AG09309 (cell line): ENCODE measurements at regions not wholly inside any gene's neighbourhood (a gene's known extent, or its start where the extent isn't known, plus 50 kb on each side); places are given as distances from the start of the nearest gene placed in this dataset.
"Not testable (repeated sequence)": the region's sequence is repeated elsewhere in the genome, so short reads cannot be mapped to it uniquely, and the experiment has no call there.

Experiments
- DNase-seq: peaks from one replicate; pipeline ENCODE4 v3.0.0-alpha.2; 2010; ENCODE audit warnings: low read depth
- H3K4me3 ChIP-seq: 2 replicates; pipeline ENCODE4 v1.5.1; 2011; ENCODE audit warnings: mild to moderate bottlenecking, low read depth, low read length, moderate library complexity; ENCODE audit not compliant: control insufficient read depth
- TF ChIP-seq, protein P1 (sequence below): IDR thresholded peaks from 2 replicates; pipeline ENCODE4 v1.5.1; 2011; ENCODE audit warnings: mild to moderate bottlenecking, low read depth, low read length, inconsistent platforms; ENCODE audit not compliant: insufficient read depth, control insufficient read depth; ENCODE audit errors: missing control alignments

DNA sequence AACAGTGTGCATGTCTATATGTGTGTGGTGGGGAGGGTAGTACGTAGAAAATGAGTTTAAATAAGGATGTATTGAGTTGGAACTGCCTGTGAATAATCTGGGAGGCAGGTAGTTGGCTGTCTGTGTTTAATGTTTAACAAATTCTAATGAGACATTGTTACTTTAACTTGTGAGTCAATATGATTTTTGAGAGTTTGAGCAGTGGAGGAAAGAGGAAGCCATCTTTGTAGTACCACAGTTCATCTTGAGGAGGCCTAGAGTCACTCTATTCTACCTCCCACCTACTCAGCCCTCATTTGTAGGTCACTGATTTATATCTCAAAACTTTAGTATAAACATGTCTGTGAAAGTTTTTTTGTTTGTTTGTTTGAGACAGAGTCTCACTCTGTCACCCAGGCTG, 129.9 kb upstream of the ITGB1 start:
- no peak overlapping the region for H3K4me3 ChIP-seq
- DNase-seq, result no peak
- TF ChIP-seq, protein P1, sequence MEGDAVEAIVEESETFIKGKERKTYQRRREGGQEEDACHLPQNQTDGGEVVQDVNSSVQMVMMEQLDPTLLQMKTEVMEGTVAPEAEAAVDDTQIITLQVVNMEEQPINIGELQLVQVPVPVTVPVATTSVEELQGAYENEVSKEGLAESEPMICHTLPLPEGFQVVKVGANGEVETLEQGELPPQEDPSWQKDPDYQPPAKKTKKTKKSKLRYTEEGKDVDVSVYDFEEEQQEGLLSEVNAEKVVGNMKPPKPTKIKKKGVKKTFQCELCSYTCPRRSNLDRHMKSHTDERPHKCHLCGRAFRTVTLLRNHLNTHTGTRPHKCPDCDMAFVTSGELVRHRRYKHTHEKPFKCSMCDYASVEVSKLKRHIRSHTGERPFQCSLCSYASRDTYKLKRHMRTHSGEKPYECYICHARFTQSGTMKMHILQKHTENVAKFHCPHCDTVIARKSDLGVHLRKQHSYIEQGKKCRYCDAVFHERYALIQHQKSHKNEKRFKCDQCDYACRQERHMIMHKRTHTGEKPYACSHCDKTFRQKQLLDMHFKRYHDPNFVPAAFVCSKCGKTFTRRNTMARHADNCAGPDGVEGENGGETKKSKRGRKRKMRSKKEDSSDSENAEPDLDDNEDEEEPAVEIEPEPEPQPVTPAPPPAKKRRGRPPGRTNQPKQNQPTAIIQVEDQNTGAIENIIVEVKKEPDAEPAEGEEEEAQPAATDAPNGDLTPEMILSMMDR, result no peak

DNA sequence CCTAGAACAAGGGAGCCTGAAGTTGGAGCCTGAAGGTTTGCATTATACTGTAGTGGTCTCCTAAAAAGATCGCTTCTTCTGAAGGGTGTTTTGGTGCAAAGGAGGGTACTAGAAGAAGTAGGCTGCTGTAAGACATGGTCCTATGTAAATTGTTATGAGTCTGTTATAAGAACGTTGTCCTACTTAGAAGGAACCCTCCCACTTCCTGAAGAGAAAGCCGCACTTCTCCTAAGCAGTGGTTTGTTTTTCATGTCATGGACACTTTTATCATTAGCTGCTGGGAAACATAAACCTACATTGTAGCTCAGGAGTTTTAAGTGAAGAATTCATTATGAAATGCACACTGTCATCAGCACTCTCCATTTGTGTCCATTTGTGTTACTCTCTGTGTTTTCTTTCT, 129.1 kb upstream of the ITGB1 start:
- DNase-seq, result no peak
- H3K4me3 ChIP-seq, result no peak overlapping the region
- TF ChIP-seq, protein P1, result no peak

DNA sequence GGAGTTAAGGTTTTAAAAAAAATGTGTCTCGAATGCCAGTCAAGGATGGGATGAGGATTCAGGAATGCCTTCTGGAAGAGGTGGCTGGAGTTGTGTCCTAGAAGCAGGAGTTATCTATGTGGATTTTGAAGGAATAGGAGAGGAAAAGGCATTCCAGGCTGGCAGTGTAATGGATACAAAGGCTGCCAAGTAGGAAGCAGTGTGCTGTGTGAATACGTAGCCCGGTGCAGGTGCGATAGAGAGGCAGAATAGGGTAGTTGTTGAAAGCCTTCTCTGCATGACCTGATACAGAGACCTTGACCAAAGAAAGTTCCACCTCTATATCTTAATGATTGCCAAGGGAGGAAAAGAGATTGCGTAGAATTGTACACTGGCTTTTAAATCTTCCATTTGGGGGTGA, 128.1 kb upstream of the ITGB1 start:
- DNase-seq, result no peak
- H3K4me3 ChIP-seq, result no peak overlapping the region
- TF ChIP-seq, protein P1, result no peak

DNA sequence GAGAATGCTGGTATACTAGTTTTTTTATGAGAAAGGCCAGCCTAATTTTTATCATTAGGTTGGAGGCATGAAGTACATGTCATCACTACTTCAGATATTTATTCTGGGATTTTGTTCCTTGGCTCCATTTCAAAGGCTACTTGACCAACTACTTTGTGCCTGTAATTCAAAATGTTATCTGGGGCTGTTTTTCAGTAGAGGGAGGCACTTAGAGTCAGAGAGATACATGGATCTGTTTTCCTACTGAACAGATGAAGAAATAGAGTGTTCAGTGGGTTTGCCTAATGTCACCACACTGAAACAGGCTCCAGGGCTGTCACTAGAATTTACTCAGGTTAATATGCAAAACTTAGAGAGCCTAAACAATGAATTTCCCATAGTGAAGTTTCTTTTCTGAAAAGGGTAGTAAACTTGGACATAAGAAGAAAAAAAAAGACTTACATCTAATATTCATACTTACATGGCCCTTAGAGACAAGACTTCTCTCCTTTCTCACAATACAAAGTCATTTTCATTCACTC, 127.3 kb upstream of the ITGB1 start:
- DNase-seq, result no peak
- TF ChIP-seq, protein P1, result no peak
- H3K4me3 ChIP-seq, result no peak overlapping the region

DNA sequence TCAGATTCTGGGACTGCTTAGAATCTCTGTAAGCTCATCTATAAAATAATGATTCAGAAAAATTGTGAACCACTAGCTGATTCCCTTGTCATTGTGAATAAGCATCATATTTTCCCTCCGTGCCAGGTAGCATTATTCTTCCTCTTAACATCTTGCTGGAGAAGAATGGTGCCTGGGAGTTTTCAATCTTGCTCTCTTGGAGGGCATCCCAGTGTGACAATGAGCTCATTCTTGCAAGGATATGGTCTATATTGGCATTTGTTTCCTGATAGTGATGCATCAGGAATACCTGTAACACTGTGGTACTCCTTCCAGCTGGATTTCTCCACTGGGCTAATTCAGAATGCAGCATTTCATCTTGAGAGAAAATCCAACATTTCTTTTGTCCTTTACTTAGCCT, 126.4 kb upstream of the ITGB1 start:
- no peak for DNase-seq
- TF ChIP-seq, protein P1, result no peak
- H3K4me3 ChIP-seq, result no peak overlapping the region

DNA sequence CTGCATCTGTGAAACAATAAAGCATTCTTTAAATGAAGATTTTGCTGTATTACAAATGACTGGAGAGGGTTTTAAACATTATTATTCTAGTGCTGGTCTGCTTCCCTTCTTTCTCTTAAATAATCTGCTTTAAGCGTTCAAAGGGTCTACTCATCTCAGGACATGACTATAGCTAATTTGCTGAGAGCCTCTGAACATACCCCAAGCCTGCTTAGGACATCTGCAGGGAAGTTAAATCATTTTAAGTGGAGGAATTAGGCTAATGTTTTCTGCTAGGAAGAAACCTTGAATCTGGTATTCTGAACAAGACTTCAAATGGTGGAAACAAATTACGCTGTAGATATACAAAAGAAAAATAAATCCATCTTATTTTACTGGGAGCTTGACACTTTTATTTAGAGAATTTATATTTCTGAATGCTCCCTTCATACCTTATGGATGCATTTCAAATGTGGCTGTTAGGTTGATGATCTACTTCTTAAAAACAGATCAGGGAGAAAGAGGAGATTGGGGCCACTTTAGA, 124.4 kb upstream of the ITGB1 start:
- H3K4me3 ChIP-seq, result no peak overlapping the region
- TF ChIP-seq, protein P1, result no peak
- no peak for DNase-seq

DNA sequence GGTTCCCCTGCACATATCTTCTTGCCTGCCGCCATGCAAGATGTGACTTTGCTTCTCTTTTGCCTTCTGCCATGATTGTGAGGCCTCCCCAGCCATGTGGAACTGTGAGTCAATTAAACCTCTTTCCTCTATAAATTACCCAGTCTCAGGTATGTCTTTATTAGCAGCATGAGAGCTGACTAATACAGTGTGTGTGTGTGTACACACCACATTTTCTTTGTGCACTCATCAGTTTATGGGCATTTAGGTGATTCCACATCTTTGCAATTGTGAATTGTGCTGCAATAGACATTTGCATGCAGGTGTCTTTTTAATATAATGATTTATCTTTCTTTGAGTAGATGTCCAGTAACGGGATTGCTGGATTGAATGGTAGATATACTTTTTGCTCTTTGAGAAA, 122.4 kb upstream of the ITGB1 start:
- H3K4me3 ChIP-seq, DNase-seq: not testable (repeated sequence)
